OCI-LY7 (cell line): ENCODE measurements at regions not wholly inside any gene's neighbourhood (a gene's known extent, or its start where the extent isn't known, plus 50 kb on each side); places are given as distances from the start of the nearest gene placed in this dataset.

Experiments
- BruUV-seq: library from RNA; stranded (reverse); fragments of 400-500 nt; replicated peaks from 2 replicates; lab custom pipeline; 2021; lab: Mats Ljungman, UMichigan
- CTCF ChIA-PET: fragments of 300-600 bp; sonication (Branson Sonifier 250); formaldehyde crosslinking; loops from one replicate; lab custom pipeline; 2022; ENCODE audit warnings: antibody characterized with exemption; ENCODE audit not compliant: unreplicated experiment; lab: Charles Lee
- POLR2A ChIA-PET: fragments of 300-600 bp; sonication (Branson Sonifier 250); formaldehyde crosslinking; loops from one replicate; lab custom pipeline; 2022; ENCODE audit warnings: antibody characterized with exemption; lab: Charles Lee
- DNase-seq: peaks from one replicate; pipeline ENCODE4 v3.0.0-alpha.2; 2015; ENCODE audit warnings: low spot score
- H2AFZ ChIP-seq: fragments of 200-600 bp; sonication (generic), shearing (Covaris generic); 2 replicates; pipeline ENCODE4 v1.6.1; 2014; ENCODE audit warnings: mild to moderate bottlenecking, antibody characterized with exemption, low read length, moderate library complexity
- H3K27ac ChIP-seq: fragments of 200-600 bp; sonication (generic); 2 replicates; pipeline ENCODE4 v1.5.1; 2014; ENCODE audit warnings: mixed run types, low read depth, mild to moderate bottlenecking, moderate library complexity, low read length, inconsistent platforms; ENCODE audit not compliant: poor library complexity, severe bottlenecking
- H3K36me3 ChIP-seq: fragments of 200-600 bp; sonication (generic); 2 replicates; pipeline ENCODE4 v1.6.1; 2014; ENCODE audit warnings: mild to moderate bottlenecking, antibody characterized with exemption, low read length, moderate library complexity, mixed read lengths; ENCODE audit not compliant: insufficient read depth
- H3K4me1 ChIP-seq: fragments of 200-600 bp; sonication (generic); 2 replicates; pipeline ENCODE4 v1.5.1; 2014; ENCODE audit warnings: mild to moderate bottlenecking, low read length; ENCODE audit not compliant: insufficient read depth, poor library complexity, severe bottlenecking
- H3K4me2 ChIP-seq: fragments of 200-600 bp; sonication (generic); 2 replicates; pipeline ENCODE4 v1.6.1; 2014; ENCODE audit warnings: mild to moderate bottlenecking, low read length
- H3K4me3 ChIP-seq: fragments of 200-600 bp; sonication (generic); 2 replicates; pipeline ENCODE4 v1.5.1; 2014; ENCODE audit warnings: mild to moderate bottlenecking, low read depth, low read length; ENCODE audit not compliant: poor library complexity, severe bottlenecking
- H3K79me2 ChIP-seq: fragments of 200-600 bp; sonication (generic); 2 replicates; pipeline ENCODE4 v1.6.1; 2016; ENCODE audit warnings: low read depth, mild to moderate bottlenecking, low read length, moderate library complexity, mixed read lengths; ENCODE audit not compliant: insufficient read depth
- H3K9me2 ChIP-seq: fragments of 200-600 bp; sonication (generic); 2 replicates; pipeline ENCODE4 v1.6.1; 2016; ENCODE audit warnings: mild to moderate bottlenecking, low read length, mixed read lengths; ENCODE audit not compliant: insufficient read depth
- H3K9me3 ChIP-seq: fragments of 200-600 bp; sonication (generic); 2 replicates; pipeline ENCODE4 v1.6.1; 2014; ENCODE audit warnings: mild to moderate bottlenecking, mixed run types, low read length, mixed read lengths
- H4K20me1 ChIP-seq: fragments of 200-600 bp; sonication (generic); 2 replicates; pipeline ENCODE4 v1.6.1; 2014; ENCODE audit warnings: mild to moderate bottlenecking, antibody characterized with exemption, low read length, moderate library complexity, mixed read lengths; ENCODE audit not compliant: insufficient read depth
- CTCF ChIP-seq: fragments of 200-600 bp; sonication (generic); conservative IDR thresholded peaks from 2 replicates; pipeline ENCODE4 v1.5.1; 2014; ENCODE audit warnings: mild to moderate bottlenecking, antibody characterized with exemption, low read length, moderate library complexity, mixed read lengths
- EZH2phosphoT487 ChIP-seq: fragments of 200-600 bp; sonication (generic); IDR thresholded peaks from 2 replicates; pipeline ENCODE4 v1.6.1; 2018; ENCODE audit warnings: low read depth, borderline replicate concordance, mild to moderate bottlenecking, mixed run types, antibody characterized with exemption, low read length, moderate library complexity, mixed read lengths
- intact Hi-C: fragments of 100-400 bp; cut with micrococcal nuclease; formaldehyde crosslinking; loops from one replicate; pipeline ENCODE4 v1.10.0; 2022; ENCODE audit not compliant: unreplicated experiment

GRCh38 chr9:84068872-84069271 lies 88.3 kb downstream of the RMI1 start:
- intact Hi-C loops, result no loop called here
- Histone ChIP-seq H3K27ac (no peak overlapping the region), H3K9me3 (no peaks in the 10 kb centered on the region), H3K4me3 (no peak overlapping the region), H3K79me2 (no peaks in the 10 kb centered on the region), H3K36me3 (no peaks in the 10 kb centered on the region), H2AFZ (no peak overlapping the region), H4K20me1 (no peaks in the 10 kb centered on the region), H3K4me2 (no peak overlapping the region), H3K4me1 (no peaks in the 10 kb centered on the region), H3K9me2 (no peaks in the 10 kb centered on the region)
- CTCF ChIA-PET, result no interaction called here
- no peak for DNase-seq
- no TSS peak for BruUV-seq
- TF ChIP-seq EZH2phosphoT487 (no peak), CTCF (no peak)
- POLR2A ChIA-PET, result no interaction called here

GRCh38 chr9:84070590-84070989 lies 90.0 kb downstream of the RMI1 start:
- intact Hi-C loops, result no loop called here
- no peaks in the 10 kb centered on the region for H3K79me2 ChIP-seq
- no peaks in the 10 kb centered on the region for H3K4me1 ChIP-seq
- no peak overlapping the region for H3K4me2 ChIP-seq
- H3K4me3 ChIP-seq, result no peak overlapping the region
- H3K27ac ChIP-seq, result no peak overlapping the region
- no peaks in the 10 kb centered on the region for H4K20me1 ChIP-seq
- no peaks in the 10 kb centered on the region for H3K9me2 ChIP-seq
- H2AFZ ChIP-seq, result no peak overlapping the region
- no peak for DNase-seq
- no peaks in the 10 kb centered on the region for H3K9me3 ChIP-seq
- TF ChIP-seq EZH2phosphoT487 (no peak), CTCF (no peak)
- POLR2A ChIA-PET, result interaction anchor here (0.5 to 0.9 kb wide), 3 partner anchors 32 to 331 kb away, joined by 3 read pairs; no protein-coding TSS in a partner anchor
- BruUV-seq, result no TSS peak
- no peaks in the 10 kb centered on the region for H3K36me3 ChIP-seq
- CTCF ChIA-PET, result no interaction called here

GRCh38 chr9:84072621-84073180 lies 92.1 kb downstream of the RMI1 start:
- no peaks in the 10 kb centered on the region for H3K4me1 ChIP-seq
- H3K79me2 ChIP-seq, result no peaks in the 10 kb centered on the region
- no peak overlapping the region for H3K4me2 ChIP-seq
- ChIA-PET CTCF (no interaction called here), POLR2A (no interaction called here)
- H2AFZ ChIP-seq, result no peak overlapping the region
- no peak for DNase-seq
- no TSS peak for BruUV-seq
- no peaks in the 10 kb centered on the region for H3K9me3 ChIP-seq
- H3K36me3 ChIP-seq, result no peaks in the 10 kb centered on the region
- TF ChIP-seq CTCF (no peak), EZH2phosphoT487 (no peak)
- no peaks in the 10 kb centered on the region for H3K9me2 ChIP-seq
- no peaks in the 10 kb centered on the region for H4K20me1 ChIP-seq
- intact Hi-C loops, result no loop called here
- H3K27ac ChIP-seq, result no peak overlapping the region
- H3K4me3 ChIP-seq, result no peak overlapping the region
